Left ventricle myocardium superior (tissue), 1 donor: ENCODE measurements at regions not wholly inside any gene's neighbourhood (a gene's known extent, or its start where the extent isn't known, plus 50 kb on each side); places are given as distances from the start of the nearest gene placed in this dataset.
A peak's percentile ranks its signal among the peaks of the same experiment; 100 is the strongest.

ENCODE experiments used
- ATAC-seq: fragments of 200-7000 bp; cut with Tn5 transposase; one replicate; pipeline ENCODE4 v1.9.1; 2020; ENCODE audit warnings: mild to moderate bottlenecking, moderate library complexity
- DNase-seq: peaks from one replicate; pipeline ENCODE4 v3.0.0-alpha.2; 2020
- intact Hi-C: fragments of 100-400 bp; cut with micrococcal nuclease; formaldehyde crosslinking; loops from one replicate; pipeline ENCODE4 v1.11.0; 2022
- donor health status: DM: no; HTN: yes; CAD: no; lungs with severe emphysema.

- DNase-seq (no peak), ATAC-seq (no peak)
- intact Hi-C loops = loop anchor here (10.0 kb wide), 2 partner anchors 293 to 1063 kb away; no protein-coding TSS in a partner anchor
Observed at GRCh38 chr6:45718131-45718530, 297.5 kb downstream of the CLIC5 start.

GRCh38 chr6:45717715-45718114 is 297.9 kb downstream of the CLIC5 start:
- no peak for DNase-seq
- intact Hi-C loops = loop anchor here (10.0 kb wide), 2 partner anchors 293 to 1063 kb away; no protein-coding TSS in a partner anchor
- ATAC-seq = no peak

GRCh38 chr6:45717027-45717426 is 298.6 kb downstream of the CLIC5 start:
- ATAC-seq (no peak), DNase-seq (no peak)
- intact Hi-C loops = loop anchor here (10.0 kb wide), 2 partner anchors 292 to 1062 kb away; no protein-coding TSS in a partner anchor

- ATAC-seq (no peak), DNase-seq (no peak)
- intact Hi-C loops = loop anchor here (10.0 kb wide), 2 partner anchors 291 to 1061 kb away; no protein-coding TSS in a partner anchor
Observed at GRCh38 chr6:45715508-45715803, 300.2 kb downstream of the CLIC5 start.

- intact Hi-C loops = loop anchor here (10.0 kb wide), 2 partner anchors 290 to 1060 kb away; no protein-coding TSS in a partner anchor
- DNase-seq (no peak), ATAC-seq (peak; percentile 97)
Observed at GRCh38 chr6:45714741-45715507, 300.7 kb downstream of the CLIC5 start.

GRCh38 chr6:45714006-45714730 is 301.5 kb downstream of the CLIC5 start:
- intact Hi-C loops = loop anchor here (10.0 kb wide), 2 partner anchors 289 to 1059 kb away; no protein-coding TSS in a partner anchor
- DNase-seq (no peak), ATAC-seq (no peak)
